Pancreas (tissue), 10 donors: ENCODE measurements at regions not wholly inside any gene's neighbourhood (a gene's known extent, or its start where the extent isn't known, plus 50 kb on each side); places are given as distances from the start of the nearest gene placed in this dataset.

Experiments used
- ATAC-seq, 4 donors: fragments of 200-7000 bp; cut with Tn5 transposase; one replicate each; pipeline versions ENCODE4 v1.8.0 to v1.9.1; 2020; ENCODE audit warnings: mild to moderate bottlenecking in 4 of 4, moderate library complexity in 4 of 4
- DNase-seq, 6 donors: peaks; one replicate each; pipeline ENCODE4 v3.0.0-alpha.2; 2020
- FAIRE-seq: peaks from 2 replicates; lab custom pipeline; 2012; peaks lifted over from hg19 to GRCh38; lab: Jason Lieb, UNC
- H3K27ac ChIP-seq, 4 donors: fragments of 200-600 bp; sonication (generic); 1 replicate in 3 of 4; 2 replicates in 1 of 4; pipeline versions ENCODE4 v1.5.0 to v1.8.0; 2020
- H3K27me3 ChIP-seq, 4 donors: fragments of 200-600 bp; one replicate each; pipeline ENCODE4 v1.8.0; 2021
- H3K36me3 ChIP-seq, 3 donors: fragments of 200-600 bp; sonication (generic) in 1 of 3; one replicate each; pipeline versions ENCODE4 v1.5.0 to v1.8.0; 2020 to 2021
- H3K4me1 ChIP-seq, 3 donors: fragments of 200-600 bp; one replicate each; pipeline ENCODE4 v1.8.0; 2021
- H3K4me3 ChIP-seq, 4 donors: fragments of 200-600 bp; sonication (generic) in 2 of 4; one replicate each; pipeline versions ENCODE4 v1.5.0 to v1.8.0; 2020 to 2021
- H3K9me3 ChIP-seq, 4 donors: fragments of 200-600 bp; one replicate each; pipeline ENCODE4 v1.8.0; 2021
- WGBS, 2 donors: extraction: QIAGEN DNeasy Blood & Tissue Kit; methylation state at CpG; one replicate each; pipeline ENCODE4 v1.1.7; 2013; 5-methylcytosine and 5-hydroxymethylcytosine counted together
- intact Hi-C, 3 donors: fragments of 100-400 bp; cut with DNase I; formaldehyde crosslinking; loops; one replicate each; pipeline versions ENCODE4 v1.11.1 to v1.14.2; 2022
- TF ChIP-seq, protein P1 (sequence below), 4 donors: fragments of 200-600 bp; sonication (generic) in 3 of 4; IDR thresholded peaks; one replicate each; pipeline versions ENCODE4 v1.5.0 to v1.8.0; 2021; ENCODE audit warnings: antibody characterized with exemption in 4 of 4
- donor health status: healthy with polysubstance abuse.
- donor health status: DM: no; HTN: no; CAD: no; lungs with moderate emphysema.
- donor health status: DM: no; HTN: no; CAD: no.
- donor health status: control.
- donor health status: control.
- donor health status: Bipolar disorder and iron deficiency.
- donor health status: DM: yes; HTN: yes; CAD: no.
- donor health status: DM: no; HTN: no; CAD: no.
- donor health status: DM: no; HTN: no; CAD: no.
- donor health status: DM: yes; HTN: yes; CAD: no.

DNA sequence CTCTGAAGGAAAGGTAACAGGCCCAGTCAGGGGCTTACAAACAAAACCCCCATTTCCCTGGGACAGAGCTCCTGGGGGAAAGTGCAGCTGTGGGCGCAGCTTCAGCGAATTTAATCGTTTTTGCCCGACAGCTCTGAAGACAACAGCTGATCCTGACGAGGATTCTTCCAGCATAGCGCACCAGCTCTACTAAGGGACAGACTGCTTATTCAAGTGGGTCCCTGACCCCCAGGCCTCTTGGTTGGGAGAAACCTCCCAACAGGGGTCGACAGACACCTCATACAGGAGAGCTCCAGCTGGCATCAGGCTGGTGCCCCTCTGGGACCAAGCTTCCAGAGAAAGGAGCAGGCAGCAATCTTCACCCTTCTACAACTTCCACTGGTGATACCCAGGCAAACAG is 486.7 kb downstream of the PRR32 start:
- Histone ChIP-seq H3K27ac (no peak overlapping the region), H3K4me1 (no peaks in the 10 kb centered on the region), H3K4me3 (no peak overlapping the region), H3K27me3 (no peaks in the 10 kb centered on the region), H3K36me3 (no peaks in the 10 kb centered on the region), H3K9me3 (no peaks in the 10 kb centered on the region)
- no peak for ATAC-seq
- peak in 1 of 6 donors; percentile 11 for DNase-seq
- TF ChIP-seq, protein P1, sequence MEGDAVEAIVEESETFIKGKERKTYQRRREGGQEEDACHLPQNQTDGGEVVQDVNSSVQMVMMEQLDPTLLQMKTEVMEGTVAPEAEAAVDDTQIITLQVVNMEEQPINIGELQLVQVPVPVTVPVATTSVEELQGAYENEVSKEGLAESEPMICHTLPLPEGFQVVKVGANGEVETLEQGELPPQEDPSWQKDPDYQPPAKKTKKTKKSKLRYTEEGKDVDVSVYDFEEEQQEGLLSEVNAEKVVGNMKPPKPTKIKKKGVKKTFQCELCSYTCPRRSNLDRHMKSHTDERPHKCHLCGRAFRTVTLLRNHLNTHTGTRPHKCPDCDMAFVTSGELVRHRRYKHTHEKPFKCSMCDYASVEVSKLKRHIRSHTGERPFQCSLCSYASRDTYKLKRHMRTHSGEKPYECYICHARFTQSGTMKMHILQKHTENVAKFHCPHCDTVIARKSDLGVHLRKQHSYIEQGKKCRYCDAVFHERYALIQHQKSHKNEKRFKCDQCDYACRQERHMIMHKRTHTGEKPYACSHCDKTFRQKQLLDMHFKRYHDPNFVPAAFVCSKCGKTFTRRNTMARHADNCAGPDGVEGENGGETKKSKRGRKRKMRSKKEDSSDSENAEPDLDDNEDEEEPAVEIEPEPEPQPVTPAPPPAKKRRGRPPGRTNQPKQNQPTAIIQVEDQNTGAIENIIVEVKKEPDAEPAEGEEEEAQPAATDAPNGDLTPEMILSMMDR (IDR thresholded peaks at IDR 0.05), result no peak
- intact Hi-C loops, result no loop called here
- FAIRE-seq, result no peak
- 58 to 68% methylated on average over 7 of the region's 7 CpGs for WGBS, 2 donors

DNA sequence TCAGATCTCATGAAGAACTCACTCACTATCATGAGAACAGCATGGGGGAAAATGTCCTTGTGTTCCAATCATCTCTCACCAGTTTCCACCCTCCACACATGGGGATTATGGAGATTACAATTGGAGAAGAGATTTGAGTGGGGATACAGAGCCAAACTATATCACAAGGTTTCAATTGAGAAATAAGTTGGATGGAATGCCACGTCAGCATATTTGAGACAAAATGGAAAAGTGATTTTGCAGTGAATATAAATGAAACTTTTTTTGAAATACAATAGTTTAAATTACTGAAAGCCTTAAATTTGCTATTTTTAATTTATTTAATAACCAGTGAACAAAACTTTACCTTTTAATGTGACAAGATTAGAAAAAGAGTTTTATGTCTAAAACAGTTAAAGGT is 494.1 kb downstream of the PRR32 start:
- no peak for ATAC-seq
- Histone ChIP-seq H3K9me3 (no peaks in the 10 kb centered on the region), H3K27me3 (peaks cover 0 to 4% (median 0%) of the 10 kb centered on the region in 4 donors), H3K4me3 (no peak overlapping the region), H3K4me1 (no peaks in the 10 kb centered on the region), H3K36me3 (no peaks in the 10 kb centered on the region), H3K27ac (no peak overlapping the region)
- 50 to 54% methylated on average over 1 of the region's 1 CpG for WGBS, 2 donors
- intact Hi-C loops, result no loop called here
- no peak for DNase-seq
- TF ChIP-seq, protein P1 (IDR thresholded peaks at IDR 0.05), result no peak
- no peak for FAIRE-seq

DNA sequence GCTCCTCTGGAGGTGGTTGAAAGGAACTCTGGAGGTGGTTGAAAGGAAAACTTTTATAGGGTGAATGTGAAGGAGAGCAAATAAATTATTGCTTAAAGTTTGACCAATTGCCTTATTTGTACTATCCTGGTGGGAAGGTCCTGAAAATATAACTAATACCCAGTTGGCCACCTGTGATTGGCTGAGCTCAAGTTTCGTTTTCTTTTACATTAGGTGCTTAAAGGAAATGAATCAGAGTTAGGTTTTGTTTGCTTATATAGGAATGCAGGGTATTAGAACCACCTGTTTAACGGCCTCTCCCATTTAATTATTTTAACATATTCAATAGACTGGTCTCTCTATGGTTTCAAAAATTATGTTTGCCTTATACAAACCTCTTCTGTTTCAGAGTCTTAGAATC is 497.6 kb downstream of the PRR32 start:
- ATAC-seq, result no peak
- FAIRE-seq, result no peak
- no peaks in the 10 kb centered on the region for H3K9me3 ChIP-seq
- no peak for DNase-seq
- TF ChIP-seq, protein P1 (IDR thresholded peaks at IDR 0.05), result no peak
- H3K36me3 ChIP-seq, result no peaks in the 10 kb centered on the region
- no peak overlapping the region for H3K27ac ChIP-seq
- peaks cover 0 to 4% (median 0%) of the 10 kb centered on the region in 4 donors for H3K27me3 ChIP-seq
- no peaks in the 10 kb centered on the region for H3K4me1 ChIP-seq
- 30% methylated on average over 2 of the region's 2 CpGs for WGBS, 2 donors
- H3K4me3 ChIP-seq, result no peak overlapping the region
- intact Hi-C loops, result no loop called here

DNA sequence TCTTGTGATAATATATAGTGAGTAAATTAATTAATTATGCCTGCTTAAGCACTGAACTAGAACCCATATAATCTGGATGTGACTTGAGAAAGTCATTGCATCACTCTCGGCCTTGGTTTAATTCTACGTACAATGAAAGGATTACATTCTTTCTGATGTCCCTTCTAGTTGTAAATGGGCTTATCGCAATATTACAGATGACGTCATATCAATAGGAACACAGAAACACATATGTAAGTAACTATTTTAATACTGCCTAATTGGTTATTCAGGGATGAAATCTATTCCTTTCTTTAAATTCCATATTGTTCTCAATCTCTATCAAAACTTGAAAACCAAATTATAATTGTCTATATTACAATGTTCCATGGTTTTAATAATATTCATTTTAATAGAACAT is 504.6 kb downstream of the PRR32 start:
- ATAC-seq (no peak), FAIRE-seq (peak; percentile 51), DNase-seq (no peak)
- 74% methylated on average over 4 of the region's 4 CpGs for WGBS, 2 donors
- H3K27ac ChIP-seq, result no peak overlapping the region
- no peak overlapping the region for H3K4me3 ChIP-seq
- H3K27me3 ChIP-seq, result no peaks in the 10 kb centered on the region
- intact Hi-C loops, result no loop called here
- no peaks in the 10 kb centered on the region for H3K9me3 ChIP-seq
- TF ChIP-seq, protein P1 (IDR thresholded peaks at IDR 0.05), result no peak
- H3K4me1 ChIP-seq, result no peaks in the 10 kb centered on the region
- H3K36me3 ChIP-seq, result no peaks in the 10 kb centered on the region
